ENCODE measurements at regions not wholly inside any gene's neighbourhood (a gene's known extent, or its start where the extent isn't known, plus 50 kb on each side); places are given as distances from the start of the nearest gene placed in this dataset.

GRCh38 chr11:116698080-116698479 lies 74.7 kb downstream of the BUD13 start:
- DNase-seq (ENCODE audit: low read depth in 4 of 4, low spot score in 2 of 4), result no peak

- DNase-seq (ENCODE audit: low read depth in 4 of 4, low spot score in 2 of 4), result no peak
Measured at GRCh38 chr11:116697639-116698038, 75.1 kb downstream of the BUD13 start.

- DNase-seq (ENCODE audit: low read depth in 4 of 4, low spot score in 2 of 4), result no peak
Measured at GRCh38 chr11:116697011-116697410, 75.8 kb downstream of the BUD13 start.

- DNase-seq (ENCODE audit: low read depth in 4 of 4, low spot score in 2 of 4), result no peak
Measured at GRCh38 chr11:116696381-116696941, 76.3 kb downstream of the BUD13 start.

- DNase-seq (ENCODE audit: low read depth in 4 of 4, low spot score in 2 of 4), result no peak
Measured at GRCh38 chr11:116695657-116696254, 77.0 kb downstream of the BUD13 start.

GRCh38 chr11:116694815-116695590 lies 77.8 kb downstream of the BUD13 start:
- no peak for DNase-seq (ENCODE audit: low read depth in 4 of 4, low spot score in 2 of 4)

- no peak for DNase-seq (ENCODE audit: low read depth in 4 of 4, low spot score in 2 of 4)
Measured at GRCh38 chr11:116694349-116694725, 78.5 kb downstream of the BUD13 start.

GRCh38 chr11:116693593-116694348 lies 79.0 kb downstream of the BUD13 start:
- DNase-seq (ENCODE audit: low read depth in 4 of 4, low spot score in 2 of 4), result no peak

GRCh38 chr11:116693102-116693570 lies 79.7 kb downstream of the BUD13 start:
- no peak for DNase-seq (ENCODE audit: low read depth in 4 of 4, low spot score in 2 of 4)

- no peak for DNase-seq (ENCODE audit: low read depth in 4 of 4, low spot score in 2 of 4)
Measured at GRCh38 chr11:116692318-116693101, 80.3 kb downstream of the BUD13 start.

GRCh38 chr11:116691771-116692177 lies 81.0 kb downstream of the BUD13 start:
- no peak for DNase-seq (ENCODE audit: low read depth in 4 of 4, low spot score in 2 of 4)

GRCh38 chr11:116690611-116691010 lies 82.2 kb downstream of the BUD13 start:
- DNase-seq (ENCODE audit: low read depth in 4 of 4, low spot score in 2 of 4), result no peak

- DNase-seq (ENCODE audit: low read depth in 4 of 4, low spot score in 2 of 4), result no peak
Measured at GRCh38 chr11:116689413-116690127, 83.2 kb downstream of the BUD13 start.

- no peak for DNase-seq (ENCODE audit: low read depth in 4 of 4, low spot score in 2 of 4)
Measured at GRCh38 chr11:116688202-116688540, 84.6 kb downstream of the BUD13 start.

GRCh38 chr11:116687458-116688201 lies 85.2 kb downstream of the BUD13 start:
- DNase-seq (ENCODE audit: low read depth in 4 of 4, low spot score in 2 of 4), result no peak

- no peak for DNase-seq (ENCODE audit: low read depth in 4 of 4, low spot score in 2 of 4)
Measured at GRCh38 chr11:116686866-116687265, 85.9 kb downstream of the BUD13 start.

GRCh38 chr11:116683982-116684381 lies 88.8 kb downstream of the BUD13 start:
- no peak for DNase-seq (ENCODE audit: low read depth in 4 of 4, low spot score in 2 of 4)

- no peak for DNase-seq (ENCODE audit: low read depth in 4 of 4, low spot score in 2 of 4)
Measured at GRCh38 chr11:116680349-116681125, 92.2 kb downstream of the BUD13 start.
